IMR-90 (cell line): ENCODE measurements at regions not wholly inside any gene's neighbourhood (a gene's known extent, or its start where the extent isn't known, plus 50 kb on each side); places are given as distances from the start of the nearest gene placed in this dataset.

Experiments
- ATAC-seq: fragments of 200-7000 bp; cut with Tn5 transposase; 2 replicates; pipeline ENCODE4 v1.9.1; 2020; ENCODE audit warnings: low read depth, mild to moderate bottlenecking, moderate library complexity
- BruUV-seq: library from RNA; stranded (reverse); fragments of 400-500 nt; replicated peaks from 2 replicates; lab custom pipeline; 2021; lab: Mats Ljungman, UMichigan
- CTCF ChIA-PET: fragments of 300-600 bp; formaldehyde crosslinking; extraction: SDS; loops from one replicate; lab custom pipeline; 2021; ENCODE audit warnings: antibody characterized with exemption; lab: Yijun Ruan, JAX
- POLR2A ChIA-PET: fragments of 300-600 bp; sonication (Branson Sonifier 250); formaldehyde crosslinking; loops from one replicate; lab custom pipeline; 2022; ENCODE audit warnings: antibody characterized with exemption; ENCODE audit not compliant: unreplicated experiment; lab: Charles Lee
- DNase-seq: peaks from one replicate; pipeline ENCODE4 v3.0.0; 2013
- H2AFZ ChIP-seq: replicated peaks from 2 replicates; pipeline ENCODE3; 2013; ENCODE audit warnings: low read length, mild to moderate bottlenecking; ENCODE audit not compliant: poor library complexity
- H2AK5ac ChIP-seq: 2 replicates; pipeline ENCODE4 v1.6.1; 2013; ENCODE audit warnings: low read depth, low read length, inconsistent platforms
- H2AK9ac ChIP-seq: replicated peaks from 2 replicates; pipeline ENCODE3; 2013; ENCODE audit warnings: mild to moderate bottlenecking, low read depth, low read length, moderate library complexity; ENCODE audit not compliant: poor library complexity
- H2BK120ac ChIP-seq: 2 replicates; pipeline ENCODE4 v1.6.1; 2013; ENCODE audit warnings: low read depth, low read length, inconsistent platforms
- H2BK15ac ChIP-seq: 3 replicates; pipeline ENCODE4 v1.6.1; 2013; ENCODE audit warnings: low read depth, low read length, inconsistent platforms
- H2BK20ac ChIP-seq: 2 replicates; pipeline ENCODE4 v1.6.1; 2013; ENCODE audit warnings: low read depth, mild to moderate bottlenecking, inconsistent platforms, low read length, moderate library complexity
- H2BK5ac ChIP-seq: 2 replicates; pipeline ENCODE4 v1.6.1; 2013; ENCODE audit warnings: mild to moderate bottlenecking, low read depth, low read length, inconsistent platforms; ENCODE audit not compliant: poor library complexity, severe bottlenecking
- H3K14ac ChIP-seq: replicated peaks from 2 replicates; pipeline ENCODE4 v1.6.1; 2013; ENCODE audit warnings: low read depth, low read length, inconsistent platforms
- H3K18ac ChIP-seq: 2 replicates; pipeline ENCODE4 v1.6.1; 2013; ENCODE audit warnings: low read depth, low read length, control low read depth
- H3K23ac ChIP-seq: 2 replicates; pipeline ENCODE4 v1.6.1; 2013; ENCODE audit warnings: low read depth, low read length, inconsistent platforms
- H3K27ac ChIP-seq: 2 replicates; pipeline ENCODE4 v1.5.1; 2013; ENCODE audit warnings: mild to moderate bottlenecking, control low read depth, low read length; ENCODE audit not compliant: insufficient read depth
- H3K27me3 ChIP-seq: 2 replicates; pipeline ENCODE4 v1.6.1; 2013; ENCODE audit warnings: low read length; ENCODE audit not compliant: control insufficient read depth, insufficient read depth
- H3K36me3 ChIP-seq: 2 replicates; pipeline ENCODE4 v1.6.1; 2013; ENCODE audit warnings: low read length, mixed read lengths; ENCODE audit not compliant: control insufficient read depth, insufficient read depth
- H3K4ac ChIP-seq: 2 replicates; pipeline ENCODE4 v1.6.1; 2013; ENCODE audit warnings: low read depth, low read length, inconsistent platforms
- H3K4me1 ChIP-seq: 2 replicates; pipeline ENCODE4 v1.6.1; 2013; ENCODE audit warnings: low read length, mixed read lengths; ENCODE audit not compliant: control insufficient read depth, insufficient read depth
- H3K4me2 ChIP-seq: 2 replicates; pipeline ENCODE4 v1.6.1; 2013; ENCODE audit warnings: low read depth, mild to moderate bottlenecking, control low read depth, low read length, moderate library complexity
- H3K4me3 ChIP-seq: 2 replicates; pipeline ENCODE4 v1.5.1; 2013; ENCODE audit warnings: low read depth, mild to moderate bottlenecking, control low read depth, low read length, moderate library complexity; ENCODE audit not compliant: insufficient read depth
- H3K56ac ChIP-seq: 2 replicates; pipeline ENCODE4 v1.6.1; 2013; ENCODE audit warnings: low read length, inconsistent platforms; ENCODE audit not compliant: insufficient read depth; ENCODE audit errors: extremely low read depth
- H3K79me1 ChIP-seq, 2 experiments: 2 replicates each; pipeline ENCODE4 v1.6.1; 2013; ENCODE audit warnings: low read length in 2 of 2, inconsistent platforms in 1 of 2, low read depth in 1 of 2
- H3K9ac ChIP-seq: 2 replicates; pipeline ENCODE4 v1.6.1; 2013; ENCODE audit warnings: low read depth, low read length, control low read depth
- H3K9me1 ChIP-seq: 2 replicates; pipeline ENCODE4 v1.6.1; 2013; ENCODE audit warnings: low read length, inconsistent platforms; ENCODE audit not compliant: insufficient read depth
- H3K9me3 ChIP-seq: 2 replicates; pipeline ENCODE4 v1.6.1; 2013; ENCODE audit warnings: low read length; ENCODE audit not compliant: control insufficient read depth, insufficient read depth
- H4K20me1 ChIP-seq: 2 replicates; pipeline ENCODE4 v1.6.1; 2013; ENCODE audit warnings: low read length, inconsistent platforms; ENCODE audit not compliant: insufficient read depth
- H4K5ac ChIP-seq: 2 replicates; pipeline ENCODE4 v1.6.1; 2013; ENCODE audit warnings: mild to moderate bottlenecking, low read depth, low read length, control low read depth
- H4K8ac ChIP-seq, 2 experiments: 2 replicates each; pipeline ENCODE4 v1.6.1; 2013; ENCODE audit warnings: low read depth in 2 of 2, low read length in 2 of 2, control low read depth in 1 of 2, inconsistent platforms in 1 of 2
- H4K91ac ChIP-seq: 2 replicates; pipeline ENCODE4 v1.6.1; 2013; ENCODE audit warnings: low read depth, low read length, inconsistent platforms; ENCODE audit not compliant: insufficient read depth
- CHD1 ChIP-seq: IDR thresholded peaks from 2 replicates; pipeline ENCODE4 v1.6.1; 2012; ENCODE audit warnings: low read depth, low read length, improper control_type of control experiment
- MAZ ChIP-seq: IDR thresholded peaks from 2 replicates; pipeline ENCODE4 v1.6.1; 2012; ENCODE audit warnings: low read depth, mild to moderate bottlenecking, low read length, improper control_type of control experiment, moderate library complexity, borderline replicate concordance
- RAD21 ChIP-seq: IDR thresholded peaks from 2 replicates; pipeline ENCODE4 v1.6.1; 2012; ENCODE audit warnings: low read length, improper control_type of control experiment
- WGBS, 2 experiments: methylation state at CpG; one replicate each; pipeline versions ENCODE4 v1.1.5 to v1.1.7; 2013; ENCODE audit warnings: missing lambda C conversion rate in 2 of 2; ENCODE audit not compliant: insufficient read length in 1 of 2; ENCODE audit errors: extremely low coverage in 2 of 2; 5-methylcytosine and 5-hydroxymethylcytosine counted together
- dilution Hi-C: fragments of 300-500 bp; cut with HindIII; formaldehyde crosslinking; loops from one replicate; pipeline ENCODE4 v1.14.3; 2018; ENCODE audit warnings: low sequenced_read_pairs; ENCODE audit not compliant: unreplicated experiment
- in situ Hi-C: fragments of 300-500 bp; cut with MboI; formaldehyde crosslinking; loops from 3 replicates; pipeline ENCODE4 v1.14.3; 2019; ENCODE audit warnings: low sequenced_read_pairs, inconsistent platforms, mixed read lengths
- intact Hi-C: fragments of 100-400 bp; cut with micrococcal nuclease; formaldehyde crosslinking; loops from 2 replicates; pipeline ENCODE4 v1.10.0; 2022
- TF ChIP-seq, protein P1 (sequence below): fragments of 150-350 bp; IDR thresholded peaks from 2 replicates; pipeline ENCODE4 v1.6.1; 2017; ENCODE audit warnings: mild to moderate bottlenecking, antibody characterized with exemption, low read length, low read depth

DNA sequence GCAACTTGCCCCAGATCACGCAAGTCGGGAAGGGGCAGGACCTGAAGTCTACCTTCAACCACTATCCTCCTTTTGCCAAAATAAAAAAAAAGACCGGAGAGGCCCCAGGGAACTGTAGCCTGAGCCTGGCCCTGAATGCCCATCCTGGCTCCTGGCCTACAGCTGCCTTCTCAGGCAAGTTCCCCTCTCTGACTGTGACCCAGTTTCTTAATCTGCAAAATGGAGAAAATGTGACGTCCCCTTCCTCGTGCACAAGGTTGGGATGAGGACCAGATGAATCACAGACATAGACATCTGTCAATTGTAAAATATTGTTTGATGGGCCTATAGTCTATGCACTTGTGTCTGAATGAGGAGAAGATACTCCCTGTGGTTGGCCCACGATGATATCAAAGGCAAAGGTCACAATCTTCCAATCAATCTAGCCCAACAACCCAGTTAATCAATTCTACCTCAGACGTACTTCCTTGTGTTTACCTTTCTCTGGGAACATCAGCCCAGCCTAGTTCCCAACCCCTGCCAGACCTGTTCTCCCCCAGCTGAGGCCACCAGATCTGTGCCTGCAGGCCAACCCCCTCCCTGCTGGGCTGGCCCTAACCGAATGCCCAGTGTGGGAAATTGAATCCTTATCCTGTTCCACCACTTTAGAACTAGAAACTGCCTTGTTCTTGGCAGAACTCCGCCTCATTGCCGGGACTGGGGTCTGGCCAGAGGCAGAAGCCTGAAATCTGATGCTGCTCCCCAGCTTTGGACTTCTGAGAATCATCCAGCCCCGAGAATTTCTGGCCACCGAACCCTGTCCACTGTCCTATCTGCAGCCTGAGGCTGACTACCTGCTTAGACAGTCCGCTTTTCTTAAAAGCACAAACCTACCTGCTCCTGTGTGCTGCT, 101.8 kb upstream of the LIPC start:
- H3K9me3 ChIP-seq: peaks cover 4% of the 10 kb centered on the region; the same call in 1 of the 2 replicates
- H2BK5ac ChIP-seq: peak overlapping the region; percentile 30
- H3K23ac ChIP-seq: peak overlapping the region; percentile 55
- TF ChIP-seq RAD21: no peak
- TF ChIP-seq MAZ: no peak
- TF ChIP-seq CHD1: no peak
- TF ChIP-seq, protein P1, sequence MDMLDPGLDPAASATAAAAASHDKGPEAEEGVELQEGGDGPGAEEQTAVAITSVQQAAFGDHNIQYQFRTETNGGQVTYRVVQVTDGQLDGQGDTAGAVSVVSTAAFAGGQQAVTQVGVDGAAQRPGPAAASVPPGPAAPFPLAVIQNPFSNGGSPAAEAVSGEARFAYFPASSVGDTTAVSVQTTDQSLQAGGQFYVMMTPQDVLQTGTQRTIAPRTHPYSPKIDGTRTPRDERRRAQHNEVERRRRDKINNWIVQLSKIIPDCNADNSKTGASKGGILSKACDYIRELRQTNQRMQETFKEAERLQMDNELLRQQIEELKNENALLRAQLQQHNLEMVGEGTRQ: no peak
- dilution Hi-C loops (no loop called here), in situ Hi-C loops (no loop called here), intact Hi-C loops (loop anchor here (5.0 kb wide), 3 partner anchors 103 to 417 kb away; partner anchors contain the start of gene ADAM10)
- no peak overlapping the region for H3K56ac ChIP-seq
- peak overlapping the region; percentile 82 for H3K18ac ChIP-seq
- peak overlapping the region; percentile 86 for H3K27ac ChIP-seq
- H4K91ac ChIP-seq: peak overlapping the region; percentile 98
- peak overlapping the region; percentile 98 for H3K4ac ChIP-seq
- peak overlapping the region; percentile 99; the same call in 2 of the 3 replicates for H2BK15ac ChIP-seq
- H2BK120ac ChIP-seq: peak overlapping the region; percentile 96
- H4K8ac ChIP-seq: peak overlapping the region; percentile 95 to 98; a peak in 2 of 4 replicates
- H2AFZ ChIP-seq: peak overlapping the region; percentile 68
- DNase-seq (no peak), ATAC-seq (no peak)
- ChIA-PET POLR2A (no interaction called here), CTCF (interaction anchor here (0.6 to 0.8 kb wide), 2 partner anchors 52 to 100 kb away, joined by 4 to 7 read pairs; no protein-coding TSS in a partner anchor)
- H3K36me3 ChIP-seq: no peaks in the 10 kb centered on the region
- peak overlapping the region; percentile 81 for H2AK5ac ChIP-seq
- no TSS peak for BruUV-seq
- H3K27me3 ChIP-seq: no peaks in the 10 kb centered on the region
- H2AK9ac ChIP-seq: no peak overlapping the region
- WGBS, 2 experiments: 81% methylated on average over 6 of the region's 13 CpGs; no CpG with 5 or more reads in 1 of the 2 experiments
- peaks cover 16% of the 10 kb centered on the region for H3K9me1 ChIP-seq
- peaks cover 0 to 10% of the 10 kb centered on the region in 2 experiments; a peak in 3 of 4 replicates for H3K79me1 ChIP-seq
- peaks cover 25% of the 10 kb centered on the region for H3K4me1 ChIP-seq
- H4K20me1 ChIP-seq: no peaks in the 10 kb centered on the region
- peak overlapping the region; percentile 99 for H3K14ac ChIP-seq
- no peak overlapping the region for H3K9ac ChIP-seq
- H4K5ac ChIP-seq: peak overlapping the region; percentile 68
- no peak overlapping the region for H3K4me2 ChIP-seq
- H3K4me3 ChIP-seq: no peak overlapping the region
- peak overlapping the region; percentile 98 for H2BK20ac ChIP-seq
